GM12875 (cell line): ENCODE measurements at regions not wholly inside any gene's neighbourhood (a gene's known extent, or its start where the extent isn't known, plus 50 kb on each side); places are given as distances from the start of the nearest gene placed in this dataset.

ENCODE experiments used
- H3K4me3 ChIP-seq: one replicate; pipeline ENCODE4 v1.5.1; 2011; ENCODE audit warnings: low read depth, low read length, control low read depth
- TF ChIP-seq, protein P1 (sequence below): IDR thresholded peaks from 2 replicates; pipeline ENCODE4 v1.5.1; 2011; ENCODE audit warnings: low read depth, mild to moderate bottlenecking, control low read depth, inconsistent platforms, low read length, moderate library complexity, borderline replicate concordance; ENCODE audit not compliant: insufficient read depth

DNA sequence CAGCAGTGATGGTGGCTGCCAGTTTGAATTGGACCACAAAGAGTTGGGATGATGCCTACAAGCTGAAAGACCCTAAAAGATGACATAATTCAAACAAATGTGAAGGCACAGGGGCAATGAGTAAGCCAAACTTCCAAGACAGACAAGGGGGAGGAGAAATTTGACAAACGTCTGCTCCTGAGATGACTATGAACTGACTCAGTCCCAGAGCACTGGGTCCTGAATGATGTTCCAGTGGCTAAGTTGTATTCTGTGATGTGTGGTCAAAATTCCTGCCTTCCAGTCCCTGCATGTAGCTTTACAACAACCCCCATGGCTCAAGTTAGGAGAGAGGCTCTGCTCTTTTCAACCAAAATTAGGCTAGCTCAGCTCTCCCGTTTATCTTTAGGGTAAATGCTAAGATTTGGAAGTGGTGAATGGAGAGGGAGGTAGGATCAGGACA lies 86.1 kb upstream of the SIRPA start:
- TF ChIP-seq, protein P1, sequence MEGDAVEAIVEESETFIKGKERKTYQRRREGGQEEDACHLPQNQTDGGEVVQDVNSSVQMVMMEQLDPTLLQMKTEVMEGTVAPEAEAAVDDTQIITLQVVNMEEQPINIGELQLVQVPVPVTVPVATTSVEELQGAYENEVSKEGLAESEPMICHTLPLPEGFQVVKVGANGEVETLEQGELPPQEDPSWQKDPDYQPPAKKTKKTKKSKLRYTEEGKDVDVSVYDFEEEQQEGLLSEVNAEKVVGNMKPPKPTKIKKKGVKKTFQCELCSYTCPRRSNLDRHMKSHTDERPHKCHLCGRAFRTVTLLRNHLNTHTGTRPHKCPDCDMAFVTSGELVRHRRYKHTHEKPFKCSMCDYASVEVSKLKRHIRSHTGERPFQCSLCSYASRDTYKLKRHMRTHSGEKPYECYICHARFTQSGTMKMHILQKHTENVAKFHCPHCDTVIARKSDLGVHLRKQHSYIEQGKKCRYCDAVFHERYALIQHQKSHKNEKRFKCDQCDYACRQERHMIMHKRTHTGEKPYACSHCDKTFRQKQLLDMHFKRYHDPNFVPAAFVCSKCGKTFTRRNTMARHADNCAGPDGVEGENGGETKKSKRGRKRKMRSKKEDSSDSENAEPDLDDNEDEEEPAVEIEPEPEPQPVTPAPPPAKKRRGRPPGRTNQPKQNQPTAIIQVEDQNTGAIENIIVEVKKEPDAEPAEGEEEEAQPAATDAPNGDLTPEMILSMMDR: no peak
- no peak overlapping the region for H3K4me3 ChIP-seq

DNA sequence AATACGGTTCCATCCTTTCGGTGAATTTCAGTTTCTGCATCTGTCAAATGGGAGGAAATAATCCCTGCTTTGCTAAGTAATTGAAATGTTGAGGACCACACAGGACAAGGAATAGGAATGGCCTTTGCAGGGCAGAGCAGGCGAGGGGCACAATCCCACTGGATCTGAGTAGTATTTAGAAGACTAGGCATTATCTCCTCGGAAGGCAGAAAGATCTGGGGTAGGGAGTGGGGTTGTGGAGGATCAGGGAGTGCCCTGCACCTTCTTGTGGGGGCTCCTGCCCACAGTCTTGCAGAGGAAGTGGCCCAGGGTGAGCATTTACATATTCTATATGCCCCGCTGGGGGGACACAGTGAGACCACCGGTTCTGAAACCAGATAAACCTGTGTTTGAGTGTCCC lies 87.1 kb upstream of the SIRPA start:
- TF ChIP-seq, protein P1: no peak
- H3K4me3 ChIP-seq: no peak overlapping the region

DNA sequence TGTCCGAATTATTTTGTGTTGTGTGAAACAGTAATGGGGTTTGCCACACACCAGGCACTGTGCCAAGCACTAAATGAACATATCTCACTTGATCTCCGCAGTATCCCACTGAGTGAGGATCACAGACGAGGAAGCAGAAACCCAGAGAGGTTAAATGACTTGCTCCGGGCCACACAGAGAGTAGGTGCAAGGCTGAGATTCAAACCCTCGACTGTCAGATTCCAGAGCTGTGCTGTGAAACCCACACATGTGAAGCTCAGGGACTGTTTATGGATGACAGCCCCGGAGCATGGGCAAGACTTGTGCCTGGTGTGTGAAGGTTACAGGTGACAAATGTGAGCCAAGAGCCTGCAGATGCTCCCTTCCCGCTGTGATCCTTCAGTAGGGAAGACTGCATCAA lies 87.8 kb upstream of the SIRPA start:
- TF ChIP-seq, protein P1: no peak
- H3K4me3 ChIP-seq: no peak overlapping the region

DNA sequence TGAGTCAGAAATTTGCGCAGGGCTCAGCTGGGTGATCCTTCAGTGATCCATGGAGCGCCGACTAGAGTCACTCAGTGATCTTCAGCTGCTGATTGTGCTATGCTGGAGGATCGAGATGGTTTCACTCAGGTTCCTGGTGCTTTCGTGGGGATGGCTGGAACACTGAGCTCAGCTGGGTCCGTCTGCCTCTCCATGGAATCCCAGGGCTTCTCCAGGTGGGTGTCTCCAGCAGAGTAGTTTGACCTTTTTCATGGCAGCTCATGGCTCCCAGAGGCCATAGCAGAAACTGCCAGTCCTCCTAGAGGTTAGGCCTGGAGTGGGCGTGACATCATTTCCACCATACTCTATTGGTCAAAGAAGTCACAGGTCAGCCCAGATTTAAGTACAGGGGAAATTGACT lies 88.8 kb upstream of the SIRPA start:
- TF ChIP-seq, protein P1: no peak
- H3K4me3 ChIP-seq: no peak overlapping the region

DNA sequence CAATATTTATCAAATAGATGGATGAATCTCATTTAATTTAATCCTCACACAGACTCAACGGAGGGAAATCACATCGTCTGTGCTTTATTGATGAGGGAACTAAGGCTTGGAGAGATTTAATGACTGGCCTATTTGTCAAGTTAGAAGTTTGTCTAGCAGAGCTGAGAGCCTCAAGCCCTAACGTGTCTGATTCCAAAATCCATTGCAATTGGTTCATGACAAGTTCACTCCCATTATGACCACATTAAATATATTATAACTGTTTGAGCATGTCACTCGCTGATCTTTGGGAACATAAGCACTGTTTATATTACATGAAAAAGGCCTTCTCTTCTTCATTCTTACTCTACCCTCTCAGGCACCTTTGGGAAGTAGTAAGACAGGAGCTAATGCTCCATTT lies 89.4 kb upstream of the SIRPA start:
- TF ChIP-seq, protein P1: no peak
- no peak overlapping the region for H3K4me3 ChIP-seq

DNA sequence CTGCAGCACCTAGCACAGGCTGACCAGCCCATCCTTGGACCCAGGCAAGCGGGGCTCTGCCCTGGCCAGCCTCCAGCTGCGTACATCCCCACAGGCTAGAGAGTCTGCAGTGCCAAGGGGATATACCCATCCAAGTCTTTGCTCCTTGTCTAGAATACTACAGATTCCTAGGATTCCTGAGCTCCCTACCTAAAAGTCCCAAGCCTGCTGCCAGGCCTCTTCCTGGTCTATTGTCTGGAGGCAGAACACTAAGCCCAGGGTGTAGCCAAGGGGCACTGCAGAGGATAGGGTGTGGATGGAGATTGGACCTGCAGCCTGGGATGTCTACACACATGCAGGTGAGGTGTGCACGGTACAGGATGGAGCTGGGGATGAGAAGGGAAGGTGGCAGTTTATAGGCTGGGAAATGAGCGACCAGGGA lies 90.0 kb upstream of the SIRPA start:
- no peak overlapping the region for H3K4me3 ChIP-seq
- TF ChIP-seq, protein P1: no peak

DNA sequence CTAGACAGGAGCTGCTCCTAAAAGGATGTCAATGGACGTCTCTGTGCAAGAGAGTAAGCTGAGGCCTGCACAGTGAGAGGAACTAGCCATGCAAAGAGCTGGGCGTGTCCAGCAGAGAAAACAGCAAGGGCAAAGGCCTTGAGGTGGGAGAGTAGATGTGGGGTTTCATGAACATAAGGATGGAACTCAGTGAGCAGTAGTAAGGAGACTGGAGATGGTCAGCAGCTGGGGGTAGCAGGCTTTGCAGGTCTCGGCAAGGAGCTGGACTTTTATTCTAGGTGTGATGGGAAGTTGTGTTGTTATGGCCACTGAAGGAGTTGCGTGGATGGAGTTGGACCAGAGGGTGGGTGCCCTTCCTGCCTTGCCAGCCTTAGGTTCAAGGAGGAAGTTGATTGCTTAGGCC lies 90.7 kb upstream of the SIRPA start:
- no peak overlapping the region for H3K4me3 ChIP-seq
- TF ChIP-seq, protein P1: no peak
